Cortex of kidney (tissue), 1 donor: ENCODE measurements at regions not wholly inside any gene's neighbourhood (a gene's known extent, or its start where the extent isn't known, plus 50 kb on each side); places are given as distances from the start of the nearest gene placed in this dataset.

Experiments used
- DNase-seq: peaks from one replicate; lab custom pipeline; 2025; lab: John Stamatoyannopoulos, UW

DNA sequence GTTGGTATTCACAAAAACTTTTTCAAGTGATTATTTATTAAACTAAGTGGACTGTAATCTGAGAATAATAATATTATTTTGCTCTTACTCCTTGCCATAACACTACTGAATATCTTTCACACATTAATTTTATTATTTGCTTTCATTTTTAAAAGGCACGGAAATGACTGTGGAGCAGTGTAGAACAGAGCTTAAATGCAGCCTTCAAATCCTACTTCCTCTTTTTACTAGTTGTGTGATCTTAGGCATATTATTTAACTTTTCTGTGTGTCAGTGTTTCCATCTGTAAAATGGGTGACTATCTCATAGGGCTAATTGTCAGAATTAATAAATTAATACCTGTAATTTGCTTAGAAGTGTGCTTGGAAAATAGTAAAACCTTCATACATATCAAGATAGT lies 55.5 kb upstream of the SLC8A1 start:
- DNase-seq = no peak

DNA sequence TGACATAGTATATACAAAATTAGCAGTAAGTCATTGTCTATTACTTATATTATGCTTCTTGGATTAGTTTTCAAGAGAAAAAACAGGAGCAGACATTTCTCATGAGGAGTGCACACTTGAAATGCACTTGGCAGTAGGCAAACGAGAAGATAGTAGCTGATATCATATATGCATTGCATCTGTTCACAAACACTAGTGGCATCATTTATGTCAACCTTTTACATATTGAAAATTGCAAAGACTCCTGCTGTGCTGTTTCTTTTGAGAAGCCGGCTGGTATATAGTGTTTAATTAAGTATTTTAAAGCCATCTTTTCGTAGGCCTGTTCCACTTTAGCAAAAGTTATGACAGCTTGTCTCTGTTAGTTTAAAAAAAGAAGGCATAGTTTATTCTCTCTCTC lies 58.4 kb upstream of the SLC8A1 start:
- no peak for DNase-seq

DNA sequence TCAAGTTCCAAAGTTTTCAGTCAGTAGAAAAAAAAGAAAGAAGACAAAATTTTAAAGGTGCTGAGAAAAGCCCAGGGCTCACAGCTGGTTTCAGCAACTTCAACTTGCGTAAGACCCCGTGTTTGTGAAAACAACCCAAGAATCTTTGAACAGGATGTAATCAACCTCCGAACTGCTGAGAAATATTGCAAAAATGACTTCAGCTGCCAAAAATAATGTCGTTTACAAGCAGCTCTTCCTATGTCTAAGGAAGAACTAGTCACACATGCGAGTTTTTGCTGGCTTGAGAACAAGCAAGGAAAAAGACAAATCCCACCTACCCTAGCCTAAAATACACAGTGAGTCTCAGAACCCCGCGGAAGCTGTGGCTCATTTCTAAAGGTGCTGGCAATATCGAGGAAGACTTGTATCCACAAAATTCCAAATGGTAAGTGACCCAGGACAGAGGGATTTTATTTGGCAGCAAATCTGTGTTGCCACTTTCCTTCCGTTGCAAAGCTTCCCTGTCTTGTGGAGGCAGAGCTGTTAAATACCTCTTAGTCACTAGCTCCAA lies 59.8 kb upstream of the SLC8A1 start:
- DNase-seq = no peak

DNA sequence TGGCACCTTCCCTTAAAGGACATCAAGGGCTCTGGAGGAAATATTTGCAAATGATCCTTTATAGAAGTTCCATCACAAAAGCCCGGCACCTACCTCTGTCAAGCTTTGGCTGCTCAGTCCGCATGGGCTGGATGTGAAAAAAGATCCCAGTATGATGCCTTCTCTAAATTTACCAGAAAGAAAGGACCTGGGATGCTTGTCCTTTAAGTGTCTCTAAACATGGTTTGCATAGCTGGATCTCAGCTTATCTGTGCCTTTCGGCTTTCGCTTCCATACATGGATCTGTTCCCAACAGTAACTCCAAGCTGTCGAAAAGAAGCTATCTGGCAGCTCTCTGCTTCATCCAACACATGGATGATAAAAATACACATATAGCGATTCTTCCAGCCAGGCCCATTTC lies 60.4 kb upstream of the SLC8A1 start:
- no peak for DNase-seq

GRCh38 chr2:40513201-40513600 lies 61.3 kb upstream of the SLC8A1 start:
- DNase-seq = no peak

GRCh38 chr2:40516604-40517003 lies 64.7 kb upstream of the SLC8A1 start:
- no peak for DNase-seq

DNA sequence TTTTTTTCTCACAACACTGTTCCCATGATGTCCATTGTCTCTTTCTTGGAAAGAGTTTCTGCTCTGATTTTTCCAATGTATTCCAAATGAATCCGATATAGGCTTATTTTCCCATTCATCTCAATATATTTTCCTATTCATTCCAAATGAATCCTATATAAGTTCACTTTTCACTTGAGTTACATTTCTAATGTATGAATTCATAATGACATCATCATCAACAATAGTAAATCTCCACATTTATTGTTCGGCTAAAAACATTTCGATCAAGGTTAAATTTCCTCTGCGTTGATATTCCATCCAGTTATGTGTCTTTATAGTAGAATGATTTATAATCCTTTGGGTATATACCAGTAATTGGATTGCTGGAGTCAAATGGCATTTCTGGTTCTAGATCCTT lies 76.7 kb upstream of the SLC8A1 start:
- DNase-seq = no peak

- DNase-seq = no peak
Observed at GRCh38 chr2:40531359-40531758, 79.5 kb upstream of the SLC8A1 start.

GRCh38 chr2:40534528-40534927 lies 82.6 kb upstream of the SLC8A1 start:
- no peak for DNase-seq

GRCh38 chr2:40535972-40536371 lies 84.1 kb upstream of the SLC8A1 start:
- no peak for DNase-seq

- no peak for DNase-seq
Observed at GRCh38 chr2:40540026-40540425, 88.1 kb upstream of the SLC8A1 start.

DNA sequence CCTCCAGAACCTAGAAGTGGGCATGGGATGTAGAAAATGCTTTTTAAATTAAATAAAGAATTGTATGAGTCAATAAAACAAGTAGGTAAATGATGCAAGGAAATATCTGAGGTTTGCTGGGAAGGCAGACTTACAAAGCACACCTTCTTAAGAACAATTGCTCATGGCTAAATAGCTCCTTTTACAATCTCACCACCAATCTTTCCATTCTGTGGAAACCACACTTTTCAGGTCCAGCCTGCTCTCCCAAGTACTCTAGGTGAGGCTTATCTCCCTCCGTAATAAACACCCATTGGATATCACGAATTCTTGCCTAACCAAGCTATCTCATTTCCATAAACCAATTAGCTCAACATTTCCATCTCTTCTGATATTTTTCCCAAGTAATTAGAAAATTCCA lies 91.5 kb upstream of the SLC8A1 start:
- DNase-seq = no peak

- DNase-seq = no peak
Observed at GRCh38 chr2:40544072-40544471, 92.2 kb upstream of the SLC8A1 start.

DNA sequence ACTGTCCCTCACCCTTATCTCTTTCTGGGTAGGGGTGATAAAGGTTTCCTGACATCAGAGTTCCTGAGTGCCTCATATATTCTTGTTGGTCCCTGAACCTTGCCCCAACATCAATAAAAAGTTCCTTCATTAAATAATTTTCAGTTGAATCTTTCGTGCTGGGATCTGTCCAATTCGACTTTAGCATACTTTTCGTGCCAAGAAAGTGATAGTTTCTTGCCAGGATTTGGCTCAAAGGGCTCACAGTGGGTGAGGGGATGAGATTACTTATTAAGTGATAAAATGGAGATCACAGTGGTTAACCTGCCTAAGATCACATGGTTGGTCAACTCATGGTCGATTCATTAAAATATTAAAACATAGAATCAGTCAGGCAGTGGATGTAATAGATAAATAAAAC lies 93.8 kb upstream of the SLC8A1 start:
- no peak for DNase-seq

GRCh38 chr2:40546439-40547191 lies 94.7 kb upstream of the SLC8A1 start:
- DNase-seq = no peak

- DNase-seq = no peak
Observed at GRCh38 chr2:40548521-40548920, 96.6 kb upstream of the SLC8A1 start.

GRCh38 chr2:40550085-40550484 lies 98.2 kb upstream of the SLC8A1 start:
- DNase-seq = no peak

- no peak for DNase-seq
Observed at GRCh38 chr2:40551081-40551480, 99.2 kb upstream of the SLC8A1 start.

GRCh38 chr2:40554665-40555294 lies 102.9 kb upstream of the SLC8A1 start:
- DNase-seq = no peak

DNA sequence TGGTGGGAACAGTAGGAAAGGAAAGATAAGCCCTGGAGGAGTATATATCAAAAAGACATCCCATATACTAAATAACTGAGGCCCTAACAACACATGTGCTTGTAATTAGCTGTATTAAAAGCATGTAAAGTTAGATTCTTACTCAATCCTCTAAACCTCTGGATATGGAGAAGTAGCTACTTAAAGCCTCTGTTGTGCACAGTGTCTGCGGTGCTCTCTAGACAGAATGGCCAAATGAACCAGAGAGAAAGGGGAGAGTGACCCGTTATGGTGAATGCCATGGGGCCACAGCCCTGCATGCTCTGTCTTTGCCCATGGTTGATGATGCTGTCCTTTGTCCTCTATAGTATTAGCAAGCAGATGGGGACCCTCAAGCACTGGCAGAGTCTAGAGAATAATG lies 104.4 kb upstream of the SLC8A1 start:
- DNase-seq = no peak

GRCh38 chr2:40556739-40557138 lies 104.8 kb upstream of the SLC8A1 start:
- no peak for DNase-seq

GRCh38 chr2:40558761-40559160 lies 106.9 kb upstream of the SLC8A1 start:
- no peak for DNase-seq

DNA sequence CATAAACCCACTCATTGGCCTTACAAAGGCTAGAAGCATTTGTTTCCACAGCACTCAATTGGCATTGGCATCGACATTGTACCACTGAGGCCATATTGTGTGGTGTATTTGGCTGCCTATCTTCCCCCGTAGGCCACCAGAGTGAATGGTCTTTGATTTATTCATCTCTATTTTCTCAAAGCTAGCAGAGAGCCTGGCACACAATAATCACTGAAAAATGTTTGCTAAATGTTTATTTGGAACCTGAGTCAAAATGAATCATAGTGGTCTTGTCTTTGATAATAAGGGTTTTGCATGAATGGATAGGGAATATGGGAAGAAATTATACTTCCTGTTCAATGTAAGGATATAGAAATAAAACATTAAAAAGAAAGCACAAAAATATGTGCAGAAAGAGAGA lies 107.3 kb upstream of the SLC8A1 start:
- DNase-seq = no peak

DNA sequence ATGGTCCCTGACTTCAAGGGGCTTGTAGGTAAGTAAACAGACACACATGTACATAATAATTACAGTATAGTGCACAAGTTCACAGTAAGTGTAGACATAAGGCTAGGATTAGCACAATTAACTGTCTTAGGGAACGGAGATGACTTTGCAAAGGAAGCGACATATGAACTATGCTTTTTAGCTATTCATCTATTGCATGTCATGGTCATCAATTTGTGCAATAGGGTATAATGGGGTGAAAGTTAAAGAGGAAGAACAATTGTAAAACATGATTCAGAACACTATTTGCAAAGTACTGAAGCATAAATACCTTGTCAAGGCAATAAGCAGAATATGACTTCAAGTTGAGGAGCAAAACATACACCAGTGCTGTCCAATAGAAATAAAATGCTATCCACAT lies 112.3 kb upstream of the SLC8A1 start:
- no peak for DNase-seq
